WTC11 (cell line): ENCODE measurements at regions not wholly inside any gene's neighbourhood (a gene's known extent, or its start where the extent isn't known, plus 50 kb on each side); places are given as distances from the start of the nearest gene placed in this dataset.
"Not testable (repeated sequence)": the region's sequence is repeated elsewhere in the genome, so short reads cannot be mapped to it uniquely, and the experiment has no call there.

ENCODE experiments used
- ATAC-seq: fragments of 200-7000 bp; cut with Tn5 transposase; 2 replicates; pipeline ENCODE4 v1.10.0; 2021; ENCODE audit warnings: mild to moderate bottlenecking, moderate library complexity
- CTCF ChIA-PET: fragments of 300-600 bp; sonication (Branson Sonifier 250); formaldehyde crosslinking; loops from one replicate; lab custom pipeline; 2021; ENCODE audit warnings: antibody characterized with exemption; lab: Charles Lee
- POLR2A ChIA-PET: fragments of 350-600 bp; sonication (Branson Sonifier 250); formaldehyde crosslinking; loops from one replicate; lab custom pipeline; 2021; ENCODE audit warnings: antibody characterized with exemption; lab: Charles Lee
- DNase-seq: peaks from one replicate; pipeline ENCODE4 v3.0.0; 2021; ENCODE audit warnings: low spot score
- H3K27ac Mint-ChIP-seq: 2 replicates; pipeline ENCODE4 v1.8.0; 2021; ENCODE audit warnings: mixed read lengths
- H3K27me3 Mint-ChIP-seq: 2 replicates; pipeline ENCODE4 v1.8.0; 2021; ENCODE audit warnings: low read depth, mild to moderate bottlenecking, moderate library complexity, mixed read lengths
- H3K36me3 Mint-ChIP-seq: 2 replicates; pipeline ENCODE4 v1.8.0; 2021; ENCODE audit warnings: mixed read lengths
- H3K4me1 Mint-ChIP-seq: 2 replicates; pipeline ENCODE4 v1.8.0; 2022; ENCODE audit warnings: mixed read lengths
- H3K4me3 Mint-ChIP-seq: 2 replicates; pipeline ENCODE4 v1.8.0; 2021; ENCODE audit warnings: mild to moderate bottlenecking, moderate library complexity, mixed read lengths
- H3K9me3 Mint-ChIP-seq: 2 replicates; pipeline ENCODE4 v1.8.0; 2021; ENCODE audit warnings: mixed read lengths
- AR ChIP-seq: fragments of 250-450 bp; sonication (Bioruptor Pico); IDR thresholded peaks from 2 replicates; pipeline ENCODE4 v1.9.0; 2021; ENCODE audit warnings: mild to moderate bottlenecking
- ARID4B ChIP-seq: sonication (generic); formaldehyde crosslinking; IDR thresholded peaks from 2 replicates; pipeline ENCODE4 v1.8.0; 2023; ENCODE audit warnings: missing genetic modification reagents, mild to moderate bottlenecking, borderline replicate concordance
- ATF2 ChIP-seq: sonication (generic); formaldehyde crosslinking; IDR thresholded peaks from 2 replicates; pipeline ENCODE4 v1.8.1; 2022; ENCODE audit warnings: low read depth, missing genetic modification reagents, borderline replicate concordance
- ATF3 ChIP-seq: sonication (generic); formaldehyde crosslinking; conservative IDR thresholded peaks from 2 replicates; pipeline ENCODE4 v1.8.1; 2022; ENCODE audit warnings: mild to moderate bottlenecking, missing genetic modification reagents
- CBFB ChIP-seq: sonication (generic); formaldehyde crosslinking; IDR thresholded peaks from 2 replicates; pipeline ENCODE4 v1.8.1; 2022; ENCODE audit warnings: mild to moderate bottlenecking, low read depth, missing genetic modification reagents
- E2F5 ChIP-seq: sonication (generic); formaldehyde crosslinking; IDR thresholded peaks from 2 replicates; pipeline ENCODE4 v1.8.1; 2022; ENCODE audit warnings: mild to moderate bottlenecking, moderate library complexity, missing genetic modification reagents
- ELF4 ChIP-seq: sonication (generic); formaldehyde crosslinking; IDR thresholded peaks from 2 replicates; pipeline ENCODE4 v1.8.1; 2022; ENCODE audit warnings: low read depth, mild to moderate bottlenecking, moderate library complexity, missing genetic modification reagents
- GRHL2 ChIP-seq: fragments of 250-450 bp; sonication (Bioruptor Pico); IDR thresholded peaks from 2 replicates; pipeline ENCODE4 v1.8.0; 2022; ENCODE audit warnings: mild to moderate bottlenecking, moderate library complexity; ENCODE audit not compliant: insufficient replicate concordance, severe bottlenecking
- MLX ChIP-seq: sonication (generic); formaldehyde crosslinking; IDR thresholded peaks from 2 replicates; pipeline ENCODE4 v1.8.1; 2023; ENCODE audit warnings: mild to moderate bottlenecking, missing genetic modification reagents, moderate library complexity
- NFE2L1 ChIP-seq: sonication (generic); formaldehyde crosslinking; IDR thresholded peaks from 2 replicates; pipeline ENCODE4 v1.8.1; 2023; ENCODE audit warnings: missing genetic modification reagents
- PRRX2 ChIP-seq: fragments of 250-450 bp; sonication (Bioruptor Pico); IDR thresholded peaks from 2 replicates; pipeline ENCODE4 v1.8.0; 2021; ENCODE audit warnings: mild to moderate bottlenecking
- RELA ChIP-seq: sonication (generic); formaldehyde crosslinking; IDR thresholded peaks from 2 replicates; pipeline ENCODE4 v1.8.1; 2022; ENCODE audit warnings: missing genetic modification reagents, mild to moderate bottlenecking, borderline replicate concordance
- RORB ChIP-seq: fragments of 250-450 bp; sonication (Bioruptor Pico); IDR thresholded peaks from 2 replicates; pipeline ENCODE4 v1.9.0; 2021; ENCODE audit warnings: mild to moderate bottlenecking
- SP1 ChIP-seq: sonication (generic); formaldehyde crosslinking; conservative IDR thresholded peaks from 2 replicates; pipeline ENCODE4 v1.8.1; 2022; ENCODE audit warnings: missing genetic modification reagents
- USF1 ChIP-seq: sonication (generic); formaldehyde crosslinking; IDR thresholded peaks from 2 replicates; pipeline ENCODE4 v1.8.0; 2022; ENCODE audit warnings: mild to moderate bottlenecking, missing genetic modification reagents
- ZNF121 ChIP-seq: sonication (generic); formaldehyde crosslinking; IDR thresholded peaks from 2 replicates; pipeline ENCODE4 v1.8.0; 2023; ENCODE audit warnings: missing genetic modification reagents
- ZNF263 ChIP-seq: sonication (generic); formaldehyde crosslinking; IDR thresholded peaks from 2 replicates; pipeline ENCODE4 v1.8.1; 2022; ENCODE audit warnings: low read depth, mild to moderate bottlenecking, moderate library complexity, missing genetic modification reagents
- ZNF423 ChIP-seq: fragments of 250-450 bp; sonication (Bioruptor Pico); IDR thresholded peaks from 2 replicates; pipeline ENCODE4 v2.1.2; 2022; ENCODE audit warnings: mild to moderate bottlenecking, moderate library complexity
- ZNF425 ChIP-seq: fragments of 250-450 bp; sonication (Bioruptor Pico); conservative IDR thresholded peaks from 2 replicates; pipeline ENCODE4 v1.9.0; 2021; ENCODE audit warnings: mild to moderate bottlenecking

GRCh38 chrX:23458957-23459356, 124.3 kb downstream of the PTCHD1 start:
- H3K36me3 Mint-ChIP-seq, result peaks cover 28% of the 10 kb centered on the region
- not testable (repeated sequence) for H3K4me3 Mint-ChIP-seq, ATAC-seq

GRCh38 chrX:23465105-23465791, 130.6 kb downstream of the PTCHD1 start:
- Mint-ChIP-seq H3K9me3 (peaks cover 58% of the 10 kb centered on the region), H3K4me3 (no peak overlapping the region), H3K27me3 (no peaks in the 10 kb centered on the region; the same call in 1 of the 2 replicates), H3K27ac (no peak overlapping the region), H3K4me1 (no peaks in the 10 kb centered on the region), H3K36me3 (peaks cover 42% of the 10 kb centered on the region)
- ATAC-seq, result no peak
- ChIA-PET POLR2A (interaction anchor here (0.5 kb wide), 1 partner anchor 176 kb away, joined by 4 read pairs; no protein-coding TSS in a partner anchor), CTCF (no interaction called here)
- no peak for DNase-seq
- TF ChIP-seq CBFB (CRISPR knock-in tag), result no peak
- no peak for TF ChIP-seq ZNF121 (CRISPR knock-in tag)
- no peak for TF ChIP-seq SP1 (CRISPR knock-in tag)
- no peak for TF ChIP-seq PRRX2
- no peak for TF ChIP-seq ZNF263
- TF ChIP-seq RELA (CRISPR knock-in tag), result no peak
- no peak for TF ChIP-seq USF1
- no peak for TF ChIP-seq ATF2 (CRISPR knock-in tag)
- no peak for TF ChIP-seq ATF3
- no peak for TF ChIP-seq GRHL2 (CRISPR knock-in tag)
- no peak for TF ChIP-seq AR (CRISPR knock-in tag)
- TF ChIP-seq ELF4, result no peak
- TF ChIP-seq E2F5 (CRISPR knock-in tag), result no peak

More at GRCh38 chrX:23458957-23459356, 124.3 kb downstream of the PTCHD1 start:
- H3K27ac Mint-ChIP-seq, DNase-seq, H3K4me1 Mint-ChIP-seq, POLR2A ChIA-PET, CTCF ChIA-PET, H3K27me3 Mint-ChIP-seq: not testable (repeated sequence)
- peaks cover 43% of the 10 kb centered on the region for H3K9me3 Mint-ChIP-seq

- CTCF ChIA-PET, result no interaction called here
- POLR2A ChIA-PET, result no interaction called here
- H3K4me1 Mint-ChIP-seq, result no peaks in the 10 kb centered on the region
- no peak overlapping the region for H3K4me3 Mint-ChIP-seq
- no peaks in the 10 kb centered on the region; the same call in 1 of the 2 replicates for H3K27me3 Mint-ChIP-seq
- peaks cover 37% of the 10 kb centered on the region for H3K36me3 Mint-ChIP-seq
- H3K9me3 Mint-ChIP-seq, result peaks cover 58% of the 10 kb centered on the region
- DNase-seq (no peak), ATAC-seq (no peak)
- no peak overlapping the region for H3K27ac Mint-ChIP-seq
- TF ChIP-seq ARID4B (CRISPR knock-in tag) (no peak), ZNF425 (CRISPR knock-in tag) (no peak), MLX (no peak), NFE2L1 (CRISPR knock-in tag) (no peak), RORB (CRISPR knock-in tag) (no peak), ZNF423 (no peak)
These were observed 131.3 kb downstream of the PTCHD1 start for GRCh38 chrX:23465985-23466384.
